Stimulated activated CD4-positive, alpha-beta T cell treated with anti-CD3 and anti-CD28 coated beads, Interleukin-12 subunit alpha, Interleukin-12 subunit beta, amount 100 ng/mL, for 48 hours (primary cell): ENCODE measurements at regions not wholly inside any gene's neighbourhood (a gene's known extent, or its start where the extent isn't known, plus 50 kb on each side); places are given as distances from the start of the nearest gene placed in this dataset.

Experiments used
- DNase-seq, 3 donors: peaks; one replicate each; pipeline ENCODE4 v3.0.0-alpha.2; 2020; ENCODE audit warnings: low read depth in 2 of 3, low spot score in 1 of 3

GRCh38 chr6:40640599-40641227 lies 53.5 kb upstream of the LRFN2 start:
- no peak for DNase-seq
